ENCODE measurements at regions not wholly inside any gene's neighbourhood (a gene's known extent, or its start where the extent isn't known, plus 50 kb on each side); places are given as distances from the start of the nearest gene placed in this dataset.
A peak's percentile ranks its signal among the peaks of the same experiment; 100 is the strongest.

DNA sequence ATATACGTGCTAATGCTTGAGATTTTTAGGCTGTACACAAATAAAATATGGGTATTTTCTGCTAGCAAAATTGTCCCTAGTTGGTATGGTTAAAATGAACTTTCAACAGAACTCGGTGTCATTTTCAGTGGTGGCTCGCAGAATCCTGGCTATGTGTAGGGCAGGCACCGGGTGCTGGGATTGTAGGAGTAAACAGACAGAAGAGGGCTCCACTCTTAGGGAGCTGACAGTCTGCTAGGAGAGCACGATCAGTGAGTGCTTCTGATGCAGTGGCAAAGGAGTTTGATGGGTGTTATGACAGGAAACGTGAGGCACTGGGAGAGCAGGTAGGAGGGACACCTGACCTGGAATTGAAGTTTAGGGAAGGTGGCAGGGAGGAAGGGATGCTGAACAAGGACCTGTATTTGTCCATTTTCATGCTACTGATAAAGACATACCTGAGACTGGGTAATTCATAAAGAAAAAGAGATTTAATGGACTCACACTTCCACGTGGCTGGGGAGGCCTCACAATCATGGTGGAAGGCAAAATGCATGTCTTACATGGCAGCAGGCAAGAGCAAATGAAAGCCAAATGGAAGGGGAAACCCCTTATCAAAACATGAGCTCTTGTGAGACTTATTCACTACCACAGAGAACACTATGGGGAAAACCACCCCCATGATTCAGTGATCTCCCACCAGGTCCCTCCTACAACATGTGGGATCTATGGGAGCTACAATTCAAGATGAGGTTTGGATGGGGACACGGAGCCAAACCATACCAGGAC is 105.4 kb upstream of the LCLAT1 start:
- DNase-seq = peak in 1 of 2 experiments; percentile 30

DNA sequence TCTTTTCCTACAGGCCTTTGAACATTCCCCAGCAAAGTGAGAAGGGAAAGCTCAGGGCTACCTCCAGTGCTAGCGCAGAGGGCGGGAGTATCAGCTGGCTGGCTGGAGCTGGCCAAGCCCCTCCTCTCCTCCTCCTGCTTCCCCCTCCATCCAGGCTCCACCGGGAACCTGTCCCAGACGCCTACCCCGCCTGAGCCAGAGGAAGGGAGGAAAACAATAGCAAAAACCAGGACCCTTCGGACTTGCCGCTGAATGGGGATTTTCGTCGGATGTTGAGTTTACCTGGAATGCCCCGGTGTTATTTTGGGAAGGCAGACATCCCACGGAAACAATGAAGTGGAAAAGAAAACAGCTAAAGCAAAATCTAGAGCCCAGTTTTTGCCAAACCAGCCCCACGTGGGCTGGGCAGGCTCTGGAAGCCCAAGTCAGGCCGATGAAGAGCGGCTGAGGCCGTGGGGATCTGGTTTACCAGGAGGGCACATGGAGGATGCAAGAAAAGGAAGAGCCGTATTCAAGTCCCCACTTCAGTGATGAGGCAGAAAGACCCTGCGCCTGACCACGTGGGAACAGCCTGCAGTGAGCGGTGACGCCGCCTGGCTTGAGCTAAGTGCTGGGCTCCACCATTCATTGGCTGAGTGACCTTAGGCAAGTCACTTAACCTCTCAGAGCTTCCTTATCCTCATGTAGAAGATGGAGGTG is 100.4 kb upstream of the LCLAT1 start:
- no peak for DNase-seq

DNA sequence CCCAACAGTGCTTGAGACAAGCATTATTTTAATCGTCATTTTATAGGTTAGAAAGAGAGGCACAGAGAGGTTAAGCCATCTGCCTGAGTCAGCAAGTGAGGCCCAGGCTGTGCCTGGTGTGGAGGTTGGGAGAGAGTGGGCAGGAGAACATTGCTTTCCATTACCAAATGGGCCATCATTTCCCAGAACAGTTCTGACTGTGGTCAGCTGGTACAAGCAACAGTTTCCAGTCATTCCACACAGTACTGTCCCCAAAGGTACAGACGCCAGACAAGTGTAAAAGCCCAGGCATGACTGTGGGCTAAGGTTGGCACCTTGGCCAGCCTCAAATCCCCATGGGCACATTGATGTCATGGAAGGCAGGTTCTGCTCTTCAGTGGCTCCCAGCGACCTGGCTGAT is 98.2 kb upstream of the LCLAT1 start:
- peak; percentile 37 for DNase-seq

DNA sequence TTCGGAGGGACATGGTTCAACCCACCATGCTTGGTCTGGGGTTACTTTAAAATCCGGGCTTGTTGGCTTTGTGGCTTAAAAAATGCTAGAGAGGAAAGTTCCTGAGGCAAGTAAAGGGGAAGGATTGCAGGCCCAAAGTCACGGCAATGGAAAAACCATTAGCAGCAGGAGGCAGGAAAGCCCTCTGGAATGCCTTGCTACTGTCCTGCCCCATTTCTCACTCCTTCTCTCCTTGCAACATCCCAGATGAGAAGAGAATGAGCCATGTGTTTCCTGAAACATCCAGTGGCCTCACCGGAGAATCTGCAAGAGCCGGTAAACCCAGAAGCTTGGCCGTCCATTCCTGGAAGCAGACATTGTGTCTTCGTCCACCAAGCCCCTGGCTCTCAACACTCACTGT is 97.4 kb upstream of the LCLAT1 start:
- DNase-seq = no peak

DNA sequence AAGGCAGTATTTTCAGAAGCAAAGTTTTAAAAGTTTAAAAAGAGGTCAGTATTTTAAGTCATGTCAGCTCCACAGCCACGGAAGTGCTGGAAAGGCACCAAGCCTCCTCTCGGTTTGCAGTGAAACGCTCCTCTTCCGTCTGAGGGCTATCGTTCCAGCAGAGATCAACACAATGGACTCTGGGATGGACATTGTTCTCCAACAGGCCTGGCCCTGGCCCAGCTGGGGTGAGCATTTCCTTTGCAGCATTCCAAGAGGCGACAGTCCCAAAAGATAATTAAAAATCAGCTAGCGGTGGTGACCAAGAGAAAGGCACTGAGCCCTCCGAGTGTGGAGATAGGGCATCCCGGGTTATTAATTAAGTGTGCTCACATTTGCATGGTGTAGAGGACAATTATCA is 95.9 kb upstream of the LCLAT1 start:
- DNase-seq = no peak

DNA sequence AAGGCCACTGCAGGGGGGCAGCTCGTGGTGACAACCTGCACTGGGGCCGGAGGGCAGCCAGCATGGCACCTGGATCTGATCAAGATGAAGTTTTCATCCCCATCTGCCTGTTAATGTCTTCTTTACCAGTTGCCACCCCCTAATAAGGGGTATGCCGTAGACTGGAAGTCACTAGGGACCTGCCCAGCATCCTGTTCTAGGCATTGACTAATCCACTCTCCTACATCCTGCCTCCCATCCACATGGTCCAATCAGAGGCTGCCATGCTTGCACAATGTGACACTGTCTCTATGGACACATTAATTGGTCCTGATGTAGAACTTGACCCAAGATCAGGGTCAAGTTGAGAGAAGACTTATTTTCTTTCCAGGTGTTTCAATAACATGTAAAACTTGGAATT is 95.1 kb upstream of the LCLAT1 start:
- no peak for DNase-seq

DNA sequence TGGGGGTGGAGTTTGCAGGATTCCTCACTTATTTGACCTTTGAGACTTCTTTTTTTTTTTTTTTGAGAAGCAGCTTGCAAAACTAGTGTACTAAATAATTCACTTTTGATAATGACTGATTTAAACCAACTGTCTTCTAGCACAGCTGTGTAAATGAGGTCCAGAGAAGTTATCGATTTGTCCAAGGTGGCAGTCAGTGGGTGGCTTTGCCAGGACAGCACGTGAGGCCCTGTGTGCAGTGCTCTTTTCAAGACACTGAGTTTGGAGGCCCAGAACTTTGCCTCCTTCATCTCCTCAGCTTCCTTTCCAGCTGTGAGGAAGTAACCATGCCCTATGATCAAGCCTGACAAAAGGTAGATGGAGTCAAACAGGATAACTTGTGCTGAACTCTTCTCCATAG is 92.9 kb upstream of the LCLAT1 start:
- DNase-seq = no peak

DNA sequence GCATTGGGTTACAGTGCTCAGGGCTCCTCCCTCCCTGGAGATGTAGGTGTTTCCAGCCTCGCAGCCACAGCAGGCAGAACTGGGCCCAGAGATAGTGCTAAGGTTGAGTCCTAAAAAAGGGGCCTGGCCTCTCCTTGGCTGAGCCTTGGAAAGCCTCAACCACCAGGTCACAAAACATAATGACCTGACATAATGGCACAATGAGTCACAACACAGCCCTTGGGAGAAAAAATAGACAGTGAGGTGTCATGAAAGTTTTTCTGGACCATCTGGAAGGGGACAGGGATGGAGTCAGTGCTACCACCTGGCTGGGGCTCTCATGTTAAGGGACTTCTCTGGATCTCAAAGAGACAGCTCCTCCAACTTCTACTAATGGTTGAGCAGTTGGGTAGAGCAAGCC is 92.4 kb upstream of the LCLAT1 start:
- no peak for DNase-seq

DNA sequence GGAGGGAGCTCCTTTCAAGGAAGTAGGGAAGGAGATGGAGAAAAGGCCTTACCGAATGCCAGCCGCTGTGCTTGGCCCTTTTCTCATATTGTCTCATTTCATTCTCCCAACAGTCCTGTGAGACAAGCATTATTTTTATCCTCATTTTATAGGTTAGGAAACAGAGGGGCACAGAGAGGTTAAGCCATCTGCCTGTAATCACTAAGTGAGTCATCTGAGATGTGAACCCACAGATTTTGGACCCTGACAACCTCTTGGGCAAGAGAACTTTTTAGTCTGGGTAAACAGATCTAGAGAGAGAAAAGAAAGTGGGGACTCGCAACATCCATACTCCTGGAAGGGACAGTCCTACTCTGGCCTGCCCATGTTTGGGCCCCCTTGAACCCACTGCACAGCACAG is 91.7 kb upstream of the LCLAT1 start:
- no peak for DNase-seq

DNA sequence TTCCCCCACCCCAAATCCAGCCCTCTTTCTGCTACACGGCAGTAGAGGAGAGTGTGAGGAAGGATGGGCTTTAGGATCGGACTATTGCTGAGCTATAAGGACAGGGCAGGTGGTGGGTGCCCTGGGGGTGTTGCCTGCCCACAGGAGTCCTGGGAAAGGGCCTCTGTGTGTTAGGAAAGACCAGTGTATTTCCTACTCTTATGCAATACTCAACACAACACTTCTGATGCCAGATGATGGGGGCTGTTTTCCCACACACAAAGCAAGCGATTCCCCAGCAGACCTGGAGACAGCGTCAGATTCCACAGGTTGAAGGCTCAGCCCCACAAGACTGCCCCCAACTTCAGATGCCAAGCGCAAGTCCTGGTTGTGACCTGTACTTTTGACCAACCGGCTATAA is 91.0 kb upstream of the LCLAT1 start:
- no peak for DNase-seq

DNA sequence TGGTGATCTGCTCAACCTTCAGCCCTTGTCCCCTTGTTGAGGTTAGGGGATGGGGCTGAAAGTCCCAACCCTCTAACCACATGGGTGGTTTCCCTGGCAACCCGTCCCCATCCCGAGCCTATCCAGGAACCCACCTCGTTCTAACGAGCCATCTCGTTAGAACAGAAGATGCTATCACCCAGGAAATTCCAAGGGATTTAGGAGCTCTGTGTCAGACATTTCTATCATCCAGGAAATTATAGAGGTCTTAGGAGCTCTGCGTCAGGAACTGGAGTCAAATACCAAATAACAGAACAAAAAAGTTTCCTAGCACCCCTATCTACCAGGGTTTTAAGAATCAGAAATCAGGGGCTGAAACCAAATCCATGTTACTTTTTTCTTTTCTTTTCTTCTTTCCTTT is 90.3 kb upstream of the LCLAT1 start:
- DNase-seq = no peak

DNA sequence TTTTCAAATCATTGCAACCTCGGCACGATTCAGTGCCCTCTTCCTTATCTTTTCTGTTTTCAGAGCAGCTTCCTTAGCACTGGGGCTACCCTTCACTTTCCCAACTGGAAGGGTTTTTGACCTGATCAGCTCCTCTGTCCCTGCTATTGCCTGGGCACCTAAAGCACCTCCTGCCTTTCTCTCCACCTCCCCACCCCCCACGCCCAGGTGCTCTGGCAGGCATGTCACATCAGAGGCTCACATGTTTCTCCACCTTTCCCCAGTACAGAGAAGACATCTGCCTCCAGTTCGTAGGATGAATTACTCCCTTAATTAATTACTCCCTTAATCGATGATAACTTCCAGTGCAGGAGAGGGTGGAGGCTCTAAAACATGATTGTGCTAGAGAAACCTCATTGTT is 88.7 kb upstream of the LCLAT1 start:
- DNase-seq = no peak

DNA sequence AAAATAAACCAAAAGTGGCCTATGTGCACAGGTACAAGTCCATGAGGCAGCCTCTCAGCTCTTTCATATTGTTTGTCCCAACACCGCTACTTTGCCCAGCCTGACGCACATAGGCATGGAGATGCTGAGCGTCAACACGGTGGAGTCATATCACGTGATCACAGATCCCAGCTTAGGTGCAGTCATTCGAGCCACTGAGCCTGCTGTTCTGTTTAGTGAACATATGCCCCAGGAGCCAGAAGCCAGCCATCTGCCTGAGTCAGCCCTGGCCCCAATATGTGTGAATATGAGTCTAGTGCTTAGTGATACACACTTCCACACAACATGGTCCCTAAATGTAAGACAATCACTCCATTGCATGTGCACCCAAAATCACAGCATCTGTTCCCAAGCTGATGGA is 88.2 kb upstream of the LCLAT1 start:
- DNase-seq = no peak

DNA sequence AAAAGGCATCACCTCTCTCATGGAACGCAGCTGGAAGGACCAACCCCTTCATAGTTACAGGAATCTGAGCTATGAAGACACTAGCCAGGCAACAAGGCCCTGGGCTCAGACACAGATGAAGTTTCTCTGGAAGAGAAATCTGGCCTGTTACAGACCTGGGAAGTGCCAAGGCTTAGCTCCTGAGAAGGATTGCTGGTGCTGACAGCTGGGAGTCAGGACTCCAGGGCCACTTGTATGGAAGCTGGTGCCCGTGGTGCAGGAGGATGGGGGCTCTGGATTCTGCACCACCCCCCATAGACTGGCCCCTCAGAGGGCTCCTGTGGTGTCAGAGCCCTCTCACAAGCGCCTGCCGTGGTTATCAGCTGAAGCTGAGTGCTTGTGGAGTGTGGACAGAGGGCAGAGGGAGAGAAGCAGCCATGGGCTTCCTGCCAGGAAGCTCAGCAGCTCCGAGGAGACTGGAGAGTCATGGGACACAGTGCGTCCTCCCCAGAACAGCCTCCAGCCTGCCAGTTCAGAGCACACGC is 87.3 kb upstream of the LCLAT1 start:
- no peak for DNase-seq

DNA sequence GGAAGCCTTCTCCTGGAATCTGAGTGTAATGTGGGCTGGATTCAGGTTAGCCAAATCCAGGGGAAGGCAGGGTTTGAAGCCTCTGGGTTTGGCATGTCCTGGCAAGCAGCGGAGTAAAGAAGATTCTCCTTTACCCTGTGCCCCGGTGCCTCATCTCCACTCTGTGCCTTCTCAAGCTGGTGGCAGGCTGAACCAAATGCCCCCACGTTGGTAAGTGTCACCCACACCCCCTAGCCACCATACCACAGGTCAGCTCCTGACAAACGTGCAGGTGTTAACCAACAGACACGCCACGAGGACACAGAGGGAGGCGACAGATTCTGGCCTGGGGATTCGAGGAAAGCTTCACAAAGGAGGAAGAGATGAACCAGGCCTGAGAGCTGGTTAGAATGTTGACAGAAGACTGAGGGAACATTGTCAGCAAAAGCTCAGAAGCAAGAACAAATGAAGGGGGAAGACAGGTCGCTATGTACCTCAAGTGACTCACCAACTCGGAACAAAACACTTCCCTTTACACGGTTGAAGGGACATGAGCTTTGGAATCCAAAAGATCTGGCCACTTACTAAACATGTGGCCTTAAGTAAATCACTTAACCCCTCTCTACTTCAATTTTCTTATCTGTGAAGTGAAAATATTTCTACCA is 85.2 kb upstream of the LCLAT1 start:
- no peak for DNase-seq

DNA sequence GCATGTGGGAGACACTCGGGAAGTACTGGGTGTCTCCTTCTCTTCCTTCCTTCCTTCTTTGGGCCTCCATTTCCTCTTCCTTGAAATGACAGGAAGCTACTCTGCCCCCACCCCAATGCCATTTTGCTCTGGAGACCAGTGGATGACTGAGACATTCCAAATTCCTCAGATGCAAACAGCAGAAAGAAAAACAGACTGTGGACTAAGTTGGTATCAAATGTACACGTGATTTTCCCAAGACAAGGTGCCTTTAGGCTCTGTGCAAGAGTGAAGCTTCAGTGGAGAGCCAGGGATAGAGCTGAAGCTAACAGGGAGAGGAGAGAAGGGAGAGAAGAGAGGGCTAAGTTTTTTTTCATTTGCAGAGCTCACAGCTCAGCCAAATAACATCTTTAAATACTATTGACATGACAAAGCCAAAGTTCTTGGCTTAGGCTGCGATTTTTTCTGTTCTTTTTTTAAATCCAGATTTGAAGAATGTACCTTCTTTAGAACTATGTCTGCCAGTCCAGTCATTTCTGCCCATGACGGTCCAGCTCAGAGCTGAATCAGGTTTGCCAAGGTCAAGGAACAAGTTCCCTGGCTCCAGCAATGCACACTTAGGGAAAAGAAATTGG is 84.5 kb upstream of the LCLAT1 start:
- DNase-seq = no peak

DNA sequence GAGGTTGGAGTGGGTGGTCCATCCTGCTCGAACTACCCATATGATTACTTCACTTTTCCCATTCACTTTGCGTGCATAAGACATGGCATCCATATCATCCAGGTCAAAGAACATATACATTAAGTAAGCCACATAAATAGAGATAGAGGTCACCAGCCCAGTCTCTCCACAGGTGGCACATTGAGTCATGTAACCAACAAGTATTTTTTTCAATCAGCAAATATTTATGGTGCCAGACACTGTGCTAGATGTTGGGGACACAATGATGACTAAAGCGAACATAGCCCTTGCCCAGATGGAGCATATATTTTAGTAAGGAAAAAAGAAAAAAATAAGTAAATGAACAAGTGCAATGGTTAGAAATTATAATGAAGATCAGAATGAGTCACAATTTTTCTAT is 83.6 kb upstream of the LCLAT1 start:
- no peak for DNase-seq

DNA sequence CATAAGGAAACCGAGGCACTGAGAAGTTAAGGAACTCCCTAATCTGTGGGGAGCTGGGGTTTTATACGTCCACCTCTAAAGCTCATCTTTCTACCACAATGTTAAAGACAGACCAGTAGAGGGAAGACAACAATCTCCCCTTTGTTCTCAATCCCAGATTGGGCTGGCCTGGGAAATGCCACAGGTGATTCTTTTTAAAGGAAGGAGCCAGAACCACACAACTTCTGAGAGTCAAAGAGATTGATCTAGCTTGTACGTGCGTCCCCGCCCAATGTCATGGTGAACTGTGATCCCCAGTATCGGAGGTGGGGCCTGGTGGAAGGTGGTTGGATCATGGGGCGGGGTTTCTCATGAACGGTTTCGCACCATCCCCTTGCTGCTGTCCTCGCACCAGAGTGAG is 81.8 kb upstream of the LCLAT1 start:
- DNase-seq = no peak

DNA sequence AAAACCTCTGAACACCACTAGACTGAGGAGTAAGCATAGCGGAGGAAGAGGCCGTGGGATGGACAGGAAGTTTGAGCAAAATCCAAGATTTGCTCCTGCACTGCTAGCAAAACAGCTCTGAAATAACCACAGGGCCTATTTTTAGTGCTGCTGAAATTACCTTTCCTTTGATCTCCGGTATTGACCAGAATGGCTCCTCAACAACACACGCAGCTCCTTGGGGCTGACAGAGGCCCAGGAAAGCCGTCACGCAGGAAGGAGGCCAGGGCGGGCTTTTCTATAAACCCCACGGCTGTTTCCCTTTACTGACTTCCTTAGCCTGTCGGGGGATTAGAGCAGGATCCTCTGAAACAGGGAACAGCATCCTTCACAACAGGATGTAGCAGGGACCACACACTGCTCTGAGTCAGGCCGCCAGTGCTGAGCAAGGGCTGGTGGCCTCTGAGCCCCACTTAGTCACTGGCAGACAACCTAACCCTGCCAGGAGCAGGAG is 80.8 kb upstream of the LCLAT1 start:
- DNase-seq = peak; percentile 51 to 59

DNA sequence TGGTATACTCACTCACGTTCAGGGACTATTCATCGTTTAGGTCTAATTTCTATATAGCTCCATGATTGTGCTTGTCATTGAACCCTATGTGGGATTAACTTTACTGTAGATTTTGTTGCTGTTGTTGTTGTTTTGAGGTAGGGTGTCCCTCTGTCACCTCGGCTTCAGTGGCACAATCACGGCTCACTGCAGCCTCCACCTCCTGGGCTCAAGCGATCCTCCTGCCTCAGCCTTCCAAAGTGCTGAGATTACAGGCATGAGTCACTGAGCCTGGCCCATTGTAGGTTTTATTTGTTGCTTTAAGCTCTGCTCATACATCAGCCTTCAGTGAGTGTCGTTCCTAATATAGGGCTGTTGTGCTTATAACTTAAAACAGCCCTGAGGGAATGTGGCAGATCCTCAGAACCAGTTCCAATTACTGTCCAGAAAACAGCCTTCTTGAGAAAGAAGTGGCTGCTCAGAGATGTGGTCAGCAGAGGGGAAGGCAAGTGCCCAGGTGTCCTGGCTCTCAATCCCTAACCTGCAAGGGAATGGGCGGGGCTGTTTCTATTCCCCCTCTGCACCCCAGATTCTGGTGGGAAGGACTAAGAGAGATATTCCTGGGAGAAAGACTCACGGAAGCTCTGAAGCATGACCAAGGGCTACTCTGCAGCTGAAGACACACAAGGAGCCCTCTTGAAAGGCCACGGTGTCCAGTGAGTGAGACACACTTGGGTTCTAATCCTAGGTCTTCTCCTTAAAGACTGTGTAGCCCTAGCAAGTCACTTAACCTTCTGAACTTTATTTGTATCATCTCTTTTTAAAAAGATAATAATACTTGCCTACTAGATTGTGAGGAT is 79.6 kb upstream of the LCLAT1 start:
- DNase-seq = no peak

DNA sequence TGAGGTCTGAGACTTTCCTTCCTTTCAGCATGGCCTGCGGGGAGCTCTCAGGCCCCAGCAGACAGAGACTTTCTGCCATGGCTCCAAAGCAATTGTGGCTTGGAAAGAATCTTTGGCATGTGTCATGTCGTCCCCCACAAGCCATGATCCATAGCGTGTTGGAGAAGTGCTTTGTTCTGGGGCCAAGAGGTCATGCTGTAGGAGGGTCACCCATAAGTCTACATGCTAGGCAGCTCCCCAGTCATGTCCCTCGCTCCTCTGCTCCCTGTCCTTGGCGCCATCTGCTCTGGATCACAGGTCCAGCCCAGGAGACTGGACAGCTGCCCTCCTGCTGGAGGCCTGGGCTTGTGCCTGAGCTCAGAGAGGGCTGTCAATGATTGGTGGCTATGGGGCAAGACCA is 78.8 kb upstream of the LCLAT1 start:
- DNase-seq = no peak

DNA sequence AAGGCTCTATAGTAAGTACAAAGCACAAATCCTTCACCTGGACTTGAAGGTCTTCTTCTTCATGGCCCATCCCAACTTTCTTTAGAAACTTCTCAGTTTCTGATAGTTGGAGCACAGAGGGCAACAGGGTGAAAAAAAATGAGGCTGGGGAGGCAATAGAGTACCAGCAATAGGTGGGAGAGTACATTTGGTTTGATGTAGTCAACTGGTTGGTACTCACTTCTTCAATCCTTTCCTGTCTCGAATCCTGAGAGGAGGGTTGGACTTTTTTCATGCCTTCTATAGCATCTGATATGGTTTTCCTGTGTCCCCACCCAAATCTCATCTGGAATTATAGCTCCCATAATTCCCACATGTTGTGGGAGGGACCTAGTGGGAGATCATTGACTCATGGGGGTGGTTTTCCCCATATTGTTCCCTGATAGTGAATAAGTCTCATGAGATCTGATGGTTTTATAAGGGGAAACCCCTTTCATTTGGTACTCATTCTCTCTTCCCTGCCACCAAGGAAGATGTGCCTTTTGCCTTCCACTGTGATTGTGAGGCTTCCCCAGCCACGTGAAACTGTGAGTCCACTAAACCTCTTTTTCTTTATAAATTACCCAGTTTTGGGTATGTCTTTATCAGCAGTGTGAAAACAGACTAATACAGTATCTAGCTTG is 75.9 kb upstream of the LCLAT1 start:
- DNase-seq = no peak
